Testis (tissue), 2 donors: ENCODE measurements at regions not wholly inside any gene's neighbourhood (a gene's known extent, or its start where the extent isn't known, plus 50 kb on each side); places are given as distances from the start of the nearest gene placed in this dataset.

Experiments
- POLR2A ChIP-seq: fragments of 450-650 bp; IDR thresholded peaks from one replicate; pipeline ENCODE4 v1.6.1; 2017; ENCODE audit warnings: antibody characterized with exemption, mild to moderate bottlenecking, moderate library complexity
- TF ChIP-seq, protein P1 (sequence below), 3 experiments: fragments of 450-650 bp in 2 of 3; fragments of 200-600 bp in 1 of 3; sonication (generic) in 1 of 3; IDR thresholded peaks; one replicate each; pipeline ENCODE4 v1.5.1; 2016 to 2019; ENCODE audit warnings: antibody characterized with exemption in 3 of 3, mild to moderate bottlenecking in 2 of 3, moderate library complexity in 1 of 3

DNA sequence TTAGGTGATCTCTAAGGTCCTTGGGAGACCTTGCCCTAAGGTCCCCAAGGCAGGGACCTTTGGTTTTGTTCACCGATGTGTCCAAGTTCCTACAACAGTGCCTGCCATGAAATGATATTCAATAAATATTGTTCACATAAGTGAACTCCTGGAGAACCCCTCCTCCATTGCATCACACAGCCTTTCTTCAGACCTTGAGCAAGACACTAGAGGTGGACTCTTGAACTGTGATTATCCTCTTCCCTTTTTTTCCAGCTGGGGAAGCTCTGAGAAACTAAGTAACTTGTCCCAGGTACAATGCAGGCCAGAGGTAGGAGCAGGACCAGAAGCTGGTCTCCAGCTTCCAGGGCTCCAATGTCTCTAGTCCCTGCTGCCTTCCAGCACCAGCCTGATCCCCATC, 76.6 kb upstream of the LMO1 start:
- TF ChIP-seq, protein P1, sequence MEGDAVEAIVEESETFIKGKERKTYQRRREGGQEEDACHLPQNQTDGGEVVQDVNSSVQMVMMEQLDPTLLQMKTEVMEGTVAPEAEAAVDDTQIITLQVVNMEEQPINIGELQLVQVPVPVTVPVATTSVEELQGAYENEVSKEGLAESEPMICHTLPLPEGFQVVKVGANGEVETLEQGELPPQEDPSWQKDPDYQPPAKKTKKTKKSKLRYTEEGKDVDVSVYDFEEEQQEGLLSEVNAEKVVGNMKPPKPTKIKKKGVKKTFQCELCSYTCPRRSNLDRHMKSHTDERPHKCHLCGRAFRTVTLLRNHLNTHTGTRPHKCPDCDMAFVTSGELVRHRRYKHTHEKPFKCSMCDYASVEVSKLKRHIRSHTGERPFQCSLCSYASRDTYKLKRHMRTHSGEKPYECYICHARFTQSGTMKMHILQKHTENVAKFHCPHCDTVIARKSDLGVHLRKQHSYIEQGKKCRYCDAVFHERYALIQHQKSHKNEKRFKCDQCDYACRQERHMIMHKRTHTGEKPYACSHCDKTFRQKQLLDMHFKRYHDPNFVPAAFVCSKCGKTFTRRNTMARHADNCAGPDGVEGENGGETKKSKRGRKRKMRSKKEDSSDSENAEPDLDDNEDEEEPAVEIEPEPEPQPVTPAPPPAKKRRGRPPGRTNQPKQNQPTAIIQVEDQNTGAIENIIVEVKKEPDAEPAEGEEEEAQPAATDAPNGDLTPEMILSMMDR (IDR thresholded peaks at IDR 0.05): no peak
- TF ChIP-seq POLR2A: no peak
